SW480 (cell line): ENCODE measurements at regions not wholly inside any gene's neighbourhood (a gene's known extent, or its start where the extent isn't known, plus 50 kb on each side); places are given as distances from the start of the nearest gene placed in this dataset.
A peak's percentile ranks its signal among the peaks of the same experiment; 100 is the strongest.

ENCODE experiments used
- DNase-seq: peaks from one replicate; pipeline ENCODE4 v3.0.0-alpha.2; 2016; ENCODE audit warnings: low spot score

DNA sequence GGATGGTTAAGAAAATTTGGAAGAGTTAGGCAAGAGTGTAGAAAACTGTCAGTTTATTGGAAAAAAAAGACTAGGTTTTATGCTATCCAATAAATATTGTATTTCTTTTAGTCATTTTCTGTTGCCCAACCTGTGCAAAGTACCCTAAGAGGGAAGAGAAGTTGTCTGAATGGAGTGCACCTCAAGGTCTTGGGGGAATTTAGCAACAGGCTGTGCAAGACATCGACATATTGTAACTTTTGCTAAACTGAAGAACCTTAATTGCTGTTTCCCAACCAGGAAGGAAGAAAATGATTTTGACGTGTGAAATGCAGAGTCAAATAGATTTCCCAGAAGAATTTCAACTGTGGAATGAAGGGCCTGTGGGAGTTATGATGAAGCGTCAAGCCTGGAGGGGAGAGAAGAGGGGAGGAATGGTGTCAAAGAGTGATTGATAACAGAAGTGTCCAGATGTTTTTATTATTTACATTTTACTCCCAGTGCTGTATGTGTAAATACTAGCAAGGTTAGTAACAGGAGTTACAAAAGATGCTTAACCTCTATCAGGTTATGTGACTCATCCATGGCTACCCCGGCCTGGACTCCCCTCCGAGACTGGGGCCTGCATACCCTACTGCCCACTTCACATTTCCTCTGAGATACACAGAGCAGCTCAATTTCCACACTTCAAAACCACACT, 246.8 kb downstream of the MYLK4 start:
- DNase-seq, result peak; percentile 8

GRCh38 chr6:2502998-2503674, 247.6 kb downstream of the MYLK4 start:
- DNase-seq, result no peak

- DNase-seq, result no peak
Measured at GRCh38 chr6:2502096-2502997, 248.4 kb downstream of the MYLK4 start.

GRCh38 chr6:2497922-2498623, 252.6 kb downstream of the MYLK4 start:
- no peak for DNase-seq

GRCh38 chr6:2496291-2496690, 250.9 kb upstream of the GMDS start:
- no peak for DNase-seq

- DNase-seq, result no peak
Measured at GRCh38 chr6:2492686-2493523, 247.5 kb upstream of the GMDS start.

DNA sequence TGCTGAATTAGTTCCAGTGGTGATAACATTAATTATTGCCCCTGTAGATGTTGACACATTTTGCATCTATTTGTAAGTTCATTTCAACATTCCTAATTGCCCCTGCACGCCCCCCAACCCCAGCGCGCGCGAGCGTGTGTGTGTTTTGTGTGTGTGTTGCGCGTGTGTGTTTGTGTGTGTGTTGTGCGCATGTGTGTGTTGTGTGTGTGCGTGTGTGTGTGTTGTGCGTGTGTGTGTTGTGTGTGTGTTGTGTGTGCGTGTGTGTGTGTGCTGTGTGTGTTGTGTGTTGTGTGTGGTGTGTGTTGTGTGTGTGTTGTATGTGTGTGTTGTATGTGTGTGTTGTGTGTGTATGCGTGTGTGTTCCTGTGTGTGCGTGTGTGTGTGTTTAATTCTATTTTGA, 245.7 kb upstream of the GMDS start:
- DNase-seq, result no peak

DNA sequence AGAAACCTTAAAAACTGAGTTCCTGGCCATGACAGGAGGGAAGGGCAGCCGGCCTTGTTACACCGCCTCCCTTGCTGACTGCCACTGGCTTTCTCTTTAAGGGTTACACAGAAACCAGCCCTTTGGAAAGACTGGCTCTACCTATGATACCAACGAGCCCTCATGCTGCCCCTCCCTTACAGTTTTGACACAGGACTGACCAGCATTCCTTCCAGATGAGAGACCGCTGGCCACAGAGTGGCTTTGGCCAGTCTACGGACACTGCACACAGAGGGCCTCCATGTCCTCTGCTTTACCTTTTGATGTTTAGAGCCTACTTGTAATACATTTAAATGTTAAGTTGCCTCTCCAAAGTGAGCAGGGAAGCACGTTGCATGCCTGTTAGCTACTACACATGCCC, 243.2 kb upstream of the GMDS start:
- DNase-seq, result no peak

DNA sequence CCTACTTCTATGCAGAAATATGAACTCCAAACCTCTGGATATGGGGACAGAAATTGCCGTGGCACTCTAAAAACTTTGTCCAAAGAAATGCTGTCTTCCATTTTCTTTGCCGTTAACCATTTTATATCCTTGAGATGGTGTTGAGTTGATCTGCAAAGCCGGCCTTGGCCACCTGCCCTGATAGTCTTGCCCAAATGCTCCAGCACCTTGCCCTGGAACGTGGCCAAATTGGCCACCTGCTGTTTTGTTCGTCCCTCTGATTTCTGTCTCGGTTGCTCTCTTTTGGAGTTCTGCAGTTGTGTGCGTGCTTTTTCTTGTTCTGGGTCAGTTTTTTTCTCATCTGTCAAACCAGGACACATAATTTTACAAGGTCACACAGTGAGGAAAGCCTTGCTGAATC, 239.7 kb upstream of the GMDS start:
- DNase-seq, result no peak

DNA sequence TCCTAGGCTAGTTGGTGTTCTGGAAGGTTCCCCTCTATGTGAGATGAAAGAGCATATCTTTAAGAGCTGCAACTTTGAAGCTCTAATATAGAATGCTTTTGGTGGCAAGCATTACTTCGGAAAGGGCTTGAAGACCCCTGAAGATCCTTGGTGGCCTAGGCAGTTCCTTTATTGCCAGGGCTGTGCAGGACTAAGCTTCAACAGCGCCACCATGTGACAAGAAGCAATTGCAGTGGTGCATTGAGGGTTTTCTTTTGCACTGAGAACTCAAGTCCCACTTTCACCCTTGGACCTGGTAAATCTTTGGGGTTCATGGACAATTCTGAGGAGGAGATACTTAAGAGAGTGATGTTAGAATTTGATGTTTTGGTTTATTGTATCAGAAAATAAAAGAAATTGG, 237.4 kb upstream of the GMDS start:
- DNase-seq, result no peak

DNA sequence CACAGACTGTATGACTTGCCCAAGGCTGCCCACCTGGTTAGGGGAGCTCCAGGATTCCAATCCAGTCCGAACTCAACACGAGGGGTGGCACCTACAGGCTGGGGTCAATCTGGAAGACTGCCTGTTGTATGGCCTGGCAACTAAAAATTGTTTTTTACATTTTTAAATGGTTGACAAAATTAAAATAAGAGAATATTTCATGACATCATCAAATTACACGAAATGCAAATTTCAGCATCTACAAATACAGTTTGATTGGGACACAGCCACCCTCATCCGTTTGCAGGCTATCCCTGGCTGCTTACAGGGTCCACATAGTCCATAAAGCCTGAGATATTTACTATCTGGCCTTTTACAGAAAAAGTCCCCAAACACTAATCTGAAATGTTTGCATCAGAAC, 235.9 kb upstream of the GMDS start:
- no peak for DNase-seq

- no peak for DNase-seq
Measured at GRCh38 chr6:2480267-2480966, 235.0 kb upstream of the GMDS start.

GRCh38 chr6:2478200-2478599, 232.8 kb upstream of the GMDS start:
- DNase-seq, result no peak

- no peak for DNase-seq
Measured at GRCh38 chr6:2477666-2478065, 232.3 kb upstream of the GMDS start.

GRCh38 chr6:2477250-2477649, 231.8 kb upstream of the GMDS start:
- DNase-seq, result no peak

DNA sequence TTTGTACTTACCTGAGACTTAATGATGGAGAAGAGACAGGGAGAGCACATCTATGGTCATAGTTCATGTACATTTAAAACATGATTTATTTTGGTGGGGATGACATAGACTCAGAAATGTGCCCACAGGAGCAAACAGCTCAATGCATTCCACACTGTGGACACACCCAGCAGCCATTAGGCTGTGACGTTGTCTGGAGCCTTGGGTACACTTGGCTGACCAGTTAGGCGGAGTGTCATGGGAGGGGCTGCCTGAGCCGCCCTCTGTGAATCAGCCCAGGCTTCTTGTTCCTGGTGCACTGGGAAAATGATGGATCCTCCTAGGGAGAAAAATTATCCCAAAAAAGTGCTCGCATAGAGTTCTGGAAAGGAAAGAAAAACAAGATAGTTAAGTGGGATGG, 231.0 kb upstream of the GMDS start:
- peak; percentile 65 for DNase-seq

DNA sequence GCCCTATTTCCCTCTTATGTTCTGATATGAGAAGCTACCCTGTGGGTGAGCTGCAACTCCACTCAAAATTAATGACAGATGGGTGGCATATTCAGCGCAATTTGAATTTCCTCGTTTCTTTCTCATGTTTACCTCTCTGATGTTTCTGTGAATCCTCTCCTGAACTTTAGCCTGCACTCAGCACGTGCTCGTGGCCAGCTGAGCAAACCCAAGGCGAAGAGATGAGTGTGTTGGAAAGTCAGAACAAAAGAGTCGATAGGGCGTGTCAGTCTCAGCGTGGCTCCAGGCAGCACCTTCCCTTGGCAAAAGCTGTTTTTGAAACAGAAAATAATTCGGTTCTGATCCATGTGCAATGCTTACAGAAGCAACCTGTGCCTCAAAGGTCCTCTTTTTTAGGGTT, 226.1 kb upstream of the GMDS start:
- no peak for DNase-seq

DNA sequence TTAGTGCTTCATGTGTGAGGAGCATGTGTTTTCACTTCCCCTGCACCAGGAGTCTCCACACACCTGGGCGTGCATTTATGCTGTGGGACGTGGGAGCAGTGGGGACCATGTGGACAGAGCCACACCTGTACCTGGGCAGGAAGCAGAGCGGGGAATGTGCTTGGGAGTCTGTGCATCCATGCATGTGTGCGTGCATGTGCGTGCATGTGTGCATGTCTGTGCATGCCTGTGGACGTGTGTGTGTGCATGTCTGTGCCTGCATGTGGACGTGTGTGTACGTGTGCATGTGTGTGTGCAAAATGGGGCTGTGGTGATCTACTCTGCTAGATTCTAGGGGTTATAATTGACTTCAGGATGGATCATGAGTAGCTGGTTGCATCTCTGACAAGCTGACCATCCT, 224.0 kb upstream of the GMDS start:
- no peak for DNase-seq

DNA sequence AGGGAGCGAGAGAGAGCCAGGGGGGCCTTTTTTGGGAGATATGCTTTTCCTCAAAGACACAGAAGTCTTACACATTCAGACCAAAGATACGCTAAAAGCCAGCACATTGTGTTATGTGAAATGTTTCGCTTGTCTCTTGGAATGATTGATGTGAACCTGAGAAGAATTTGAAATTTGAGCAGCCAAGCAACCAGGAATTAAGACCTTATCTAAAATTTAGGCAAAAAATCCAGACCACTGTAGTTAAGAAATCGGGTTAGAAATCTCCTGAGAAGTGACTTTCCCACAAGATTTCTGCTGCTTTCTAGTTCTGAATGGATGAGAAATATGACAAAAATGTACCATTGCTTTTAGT, 223.2 kb upstream of the GMDS start:
- no peak for DNase-seq

GRCh38 chr6:2467929-2468600, 222.7 kb upstream of the GMDS start:
- DNase-seq, result no peak
